GM21825 (cell line): ENCODE measurements at regions not wholly inside any gene's neighbourhood (a gene's known extent, or its start where the extent isn't known, plus 50 kb on each side); places are given as distances from the start of the nearest gene placed in this dataset.
"Not testable (repeated sequence)": the region's sequence is repeated elsewhere in the genome, so short reads cannot be mapped to it uniquely, and the experiment has no call there.

ENCODE experiments used
- ATAC-seq: cut with Tn5 transposase; IDR thresholded peaks from one replicate; pipeline ENCODE4 v1.9.1; 2021; ENCODE audit warnings: mild to moderate bottlenecking, moderate library complexity; ENCODE audit not compliant: unreplicated experiment

DNA sequence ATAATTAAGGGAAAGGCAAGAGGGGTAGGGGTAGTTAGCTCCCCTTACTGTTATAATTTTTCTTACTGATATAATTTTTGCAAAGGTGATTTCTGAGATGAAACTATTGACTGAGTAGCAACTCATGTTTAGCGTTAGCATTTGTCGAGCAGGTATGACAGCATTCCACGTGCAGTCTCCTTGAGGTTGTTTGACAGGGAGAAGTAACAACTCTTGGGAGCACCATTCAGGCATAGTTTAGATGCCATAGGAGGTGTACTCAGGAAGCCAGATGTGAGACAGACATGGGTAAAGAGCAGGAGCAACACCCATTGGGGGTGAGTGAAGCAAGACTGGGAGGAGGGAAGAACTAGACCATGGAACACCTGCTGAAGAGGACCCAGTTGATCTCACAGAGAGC, 96.6 kb upstream of the KLF6 start:
- no peak for ATAC-seq

DNA sequence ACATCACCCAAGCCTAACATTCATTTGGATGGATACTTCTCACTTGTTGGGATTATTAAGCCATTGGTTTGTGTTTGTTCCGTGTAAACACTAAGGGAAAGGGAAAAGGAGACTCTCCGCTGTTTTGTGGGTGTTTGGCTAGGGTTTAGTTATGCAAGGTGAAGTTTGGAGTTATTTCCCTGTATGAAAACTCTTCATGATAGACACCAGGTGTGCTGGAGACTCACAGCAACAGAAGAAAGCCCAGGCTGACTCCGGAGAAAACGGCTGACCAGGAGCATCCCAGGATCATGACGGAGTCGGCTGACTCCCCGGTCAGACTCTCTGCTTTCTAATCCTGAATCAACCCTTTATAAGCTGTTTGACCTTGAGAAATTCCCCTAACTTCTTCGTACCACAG, 94.1 kb upstream of the KLF6 start:
- ATAC-seq = no peak

DNA sequence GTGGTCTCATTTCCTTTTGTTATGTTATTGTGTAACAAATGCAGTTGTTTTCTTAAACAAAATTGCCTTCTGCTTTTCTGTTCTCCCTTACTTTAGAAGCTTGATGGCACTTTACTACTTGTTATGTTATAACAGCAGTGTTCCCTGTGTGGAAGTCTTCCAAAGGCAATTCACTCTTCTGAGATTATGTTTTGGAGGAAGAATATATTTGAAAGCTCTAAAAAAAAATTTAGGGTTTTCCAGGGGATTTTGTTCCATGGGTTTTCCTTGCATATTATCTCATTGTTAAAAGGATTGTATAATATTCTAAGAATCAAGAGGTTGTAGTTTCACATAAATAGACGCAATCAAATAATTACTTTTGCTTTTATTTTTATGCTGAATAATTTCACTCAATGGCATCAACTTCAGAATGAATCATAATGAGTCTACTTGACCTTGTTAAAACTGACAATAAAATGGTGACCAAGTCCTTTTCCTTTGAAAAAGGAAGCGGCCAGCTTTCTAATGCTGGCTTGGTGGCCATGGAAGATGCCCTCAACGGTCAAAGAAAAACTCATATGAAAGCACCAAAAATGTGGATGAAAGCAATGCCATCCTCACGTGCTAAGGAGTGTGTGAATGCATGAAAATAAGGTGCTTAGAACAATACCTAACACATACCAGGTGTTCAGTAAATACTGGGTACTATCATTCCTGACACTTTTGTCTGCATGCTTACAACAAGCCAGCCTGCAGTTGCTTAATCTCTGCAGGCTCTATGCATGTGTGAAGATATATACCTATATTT, 92.4 kb upstream of the KLF6 start:
- no peak for ATAC-seq

DNA sequence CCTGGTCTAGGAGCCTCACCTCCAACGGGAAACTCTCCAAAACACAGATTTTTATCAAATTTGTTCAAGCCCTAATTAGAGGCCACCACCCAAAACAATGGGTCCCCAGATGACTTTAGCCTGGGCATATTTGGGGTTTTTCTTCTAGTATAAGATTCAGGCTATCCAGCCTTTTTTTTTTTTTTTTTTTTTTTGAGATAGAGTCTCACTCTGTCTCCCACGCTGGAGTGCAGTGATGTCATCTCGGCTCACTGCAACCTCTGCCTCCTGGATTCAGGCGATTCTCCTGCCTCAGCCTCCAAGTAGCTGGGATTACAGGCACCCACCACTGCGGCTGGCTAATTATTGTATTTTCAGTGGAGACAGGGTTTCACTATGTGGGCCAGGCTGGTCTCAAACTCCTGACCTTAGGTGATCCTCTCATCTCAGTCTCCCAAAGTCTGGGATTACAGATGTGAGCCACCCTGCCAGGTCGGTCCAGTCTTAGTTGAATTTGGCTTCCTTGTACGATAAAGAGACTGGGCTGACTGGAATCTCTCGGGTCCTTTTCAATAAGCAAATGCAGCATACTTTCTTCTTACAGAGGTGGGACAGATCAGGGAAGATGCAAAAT, 91.4 kb upstream of the KLF6 start:
- ATAC-seq = no peak

DNA sequence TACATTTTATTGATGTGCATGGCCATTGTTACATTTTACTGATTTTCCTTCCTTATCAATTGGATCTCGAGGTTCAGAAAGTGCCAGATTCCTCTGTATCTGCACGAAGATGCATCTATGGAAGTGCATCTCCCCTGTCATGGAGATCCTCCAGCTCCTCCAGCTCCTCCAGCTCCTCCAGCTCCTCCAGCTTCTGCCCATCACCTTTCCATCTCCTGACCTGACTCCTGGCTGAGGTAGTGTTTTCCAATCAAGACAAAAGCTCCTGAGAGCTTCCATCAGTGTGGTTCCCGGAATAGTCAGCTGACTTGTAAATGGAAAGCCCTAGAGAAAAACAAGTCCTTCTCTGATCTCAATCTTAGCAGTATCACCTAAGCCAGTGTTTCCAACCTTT, 90.8 kb upstream of the KLF6 start:
- ATAC-seq = no peak

DNA sequence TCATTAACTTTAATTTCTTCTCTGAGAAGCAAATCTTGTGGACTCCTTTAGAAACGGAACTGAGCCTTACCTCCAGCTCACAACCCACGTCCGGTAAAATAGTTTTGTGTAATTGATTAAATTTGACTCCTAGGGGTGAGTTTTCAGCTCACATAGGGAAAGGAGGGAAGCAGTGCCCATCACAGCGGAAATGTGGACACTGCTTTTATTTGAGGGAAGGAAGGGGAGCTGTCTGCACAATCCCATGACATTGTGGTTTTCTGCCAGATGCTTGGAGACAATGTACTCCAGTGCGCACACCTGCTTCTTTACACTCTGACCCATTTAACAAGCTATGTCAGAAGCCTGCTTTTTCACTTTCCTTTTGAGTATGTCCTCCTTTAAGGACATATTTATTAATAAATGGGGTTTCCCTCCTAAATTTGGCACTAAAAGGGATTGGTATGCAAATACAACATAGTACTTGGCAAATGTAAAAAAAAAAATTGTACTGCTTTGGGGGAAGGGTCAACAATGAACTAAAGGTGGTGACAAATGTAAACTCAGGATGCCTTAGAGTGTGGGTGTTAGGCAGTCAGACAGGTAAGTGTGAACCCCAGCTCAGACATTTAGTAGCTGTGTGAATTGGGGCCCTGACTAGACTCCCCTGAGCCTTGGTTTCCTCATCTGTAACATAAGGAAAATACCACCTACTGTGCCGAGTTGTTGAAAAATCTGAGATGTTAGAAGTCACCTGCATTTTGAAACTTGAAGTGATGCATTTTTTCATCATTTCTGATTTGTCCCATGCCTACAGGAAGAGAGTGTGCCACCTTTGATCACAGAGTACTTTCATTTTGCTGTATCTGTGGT, 90.2 kb upstream of the KLF6 start:
- peak; percentile 64 for ATAC-seq

DNA sequence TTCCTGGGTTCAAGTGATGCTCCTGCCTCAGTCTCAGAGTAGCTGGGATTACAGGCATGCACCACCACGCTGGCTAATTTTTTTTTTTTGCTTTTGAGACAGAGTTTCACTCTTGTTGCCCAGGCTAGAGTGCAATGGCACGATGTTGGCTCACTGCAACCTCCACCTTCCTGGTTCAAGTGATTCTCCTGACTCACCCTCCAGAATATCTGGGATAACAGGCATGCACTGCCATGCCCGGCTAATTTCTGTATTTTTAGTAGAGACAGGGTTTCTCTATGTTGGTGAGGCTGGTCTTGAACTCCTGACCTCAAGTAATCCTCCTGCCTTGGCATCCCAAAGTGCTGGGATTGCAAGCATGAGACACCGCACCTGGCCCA, 89.6 kb upstream of the KLF6 start:
- not testable (repeated sequence) for ATAC-seq

DNA sequence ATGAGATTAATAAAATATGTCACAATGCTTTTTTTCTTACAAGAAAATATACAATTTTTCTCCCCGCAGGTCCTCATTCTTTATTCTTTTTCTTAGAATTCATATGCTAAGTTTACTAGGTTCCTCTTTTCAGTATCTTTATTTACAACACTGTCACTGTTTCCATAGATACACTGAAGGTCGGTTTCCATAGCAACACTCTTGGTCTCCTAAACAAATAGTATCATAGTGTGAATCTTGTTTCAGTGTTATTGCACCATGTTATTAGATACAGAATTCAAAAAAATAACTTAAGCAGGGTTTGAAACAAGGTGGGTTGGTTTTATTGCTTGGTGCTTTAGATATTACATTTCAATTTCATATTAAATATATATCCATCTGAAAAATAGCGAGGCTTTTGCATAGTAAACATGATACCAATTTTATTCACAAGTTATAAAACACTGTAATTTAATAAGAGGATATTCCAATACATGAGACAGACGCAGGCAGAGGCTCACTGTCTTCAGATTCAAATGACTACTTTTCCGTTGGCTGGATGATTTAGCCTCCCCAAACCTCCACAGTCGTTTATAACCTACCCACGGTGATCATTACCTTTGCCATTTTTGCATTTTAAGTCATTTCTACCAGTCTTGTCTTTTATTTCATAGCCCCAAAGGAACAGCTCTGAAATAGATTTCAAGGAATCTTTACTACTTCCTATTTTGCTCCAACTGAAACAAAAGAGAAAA, 88.9 kb upstream of the KLF6 start:
- peak; percentile 67 for ATAC-seq

DNA sequence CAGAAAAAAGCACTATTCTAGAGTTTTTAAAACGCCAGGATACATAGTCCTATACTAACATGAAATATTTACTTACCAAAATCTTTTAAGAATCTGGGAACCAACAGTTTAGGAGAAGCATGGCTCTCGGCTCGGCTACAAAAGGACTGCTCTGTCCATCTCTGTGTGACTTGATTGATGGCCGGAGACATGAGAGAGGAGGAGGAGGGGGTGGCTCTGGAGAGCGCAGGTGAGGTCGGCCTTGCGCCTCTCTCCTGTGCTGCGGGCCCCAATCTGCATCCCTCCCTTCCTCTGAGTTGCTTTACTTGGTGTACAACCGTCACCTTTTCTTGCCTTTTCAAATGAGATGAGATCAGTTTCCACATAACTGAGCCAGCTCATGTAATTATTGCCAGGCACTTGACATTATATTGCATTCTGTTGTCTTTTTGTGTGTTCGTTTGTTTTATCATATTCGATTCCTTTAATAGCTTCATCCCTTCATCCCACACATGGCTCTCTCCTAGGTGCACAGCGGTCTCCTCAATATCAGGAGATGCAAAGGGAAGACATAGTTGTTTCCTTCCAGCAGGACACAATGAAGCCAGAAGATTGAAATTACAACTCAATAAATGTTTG, 87.8 kb upstream of the KLF6 start:
- no peak for ATAC-seq

DNA sequence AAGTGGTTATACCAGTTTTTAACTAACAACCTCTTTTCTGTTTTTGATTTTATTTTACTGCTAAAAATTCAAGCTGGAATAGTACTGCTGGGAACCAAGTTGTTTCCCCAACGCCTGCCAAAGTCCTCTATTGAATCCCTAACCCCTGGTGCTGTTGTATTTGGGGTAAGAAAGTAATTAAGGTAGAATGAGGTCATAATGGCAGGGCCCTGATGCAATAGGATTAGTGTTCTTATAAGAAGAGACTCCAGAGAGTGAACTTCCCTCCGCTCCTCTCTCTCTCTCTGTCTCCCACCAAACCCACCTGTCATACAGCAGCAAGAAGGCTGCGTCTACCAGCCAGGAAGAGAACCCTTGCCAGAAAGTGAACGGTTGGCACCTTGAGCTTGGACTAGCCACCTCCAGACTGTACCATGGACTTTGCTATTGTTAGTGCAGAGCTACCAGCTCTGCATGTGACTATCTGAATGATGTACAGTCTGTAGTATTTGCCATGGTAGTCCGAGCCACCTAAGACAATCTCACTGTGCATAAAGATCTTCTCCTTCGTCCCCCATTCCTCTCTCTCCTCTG, 86.5 kb upstream of the KLF6 start:
- ATAC-seq = no peak

DNA sequence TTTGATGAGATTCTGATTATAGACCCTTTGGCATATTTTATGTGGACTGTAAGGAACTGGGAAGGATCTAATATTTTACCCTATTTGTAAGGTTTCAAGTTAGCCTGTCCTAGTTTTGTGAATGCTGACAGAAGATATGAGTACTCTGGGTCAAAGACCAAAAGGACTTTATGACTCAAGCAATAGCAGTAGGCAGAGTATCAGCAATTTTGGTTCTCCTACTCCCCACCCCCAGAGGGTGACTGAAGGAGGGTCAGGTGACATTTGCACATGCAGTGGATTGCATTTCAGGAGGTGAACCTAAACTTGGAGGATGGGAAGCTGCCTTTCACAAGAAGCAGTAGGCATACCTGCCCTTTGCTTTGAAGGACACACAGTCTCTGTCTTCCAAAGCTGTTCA, 84.0 kb upstream of the KLF6 start:
- no peak for ATAC-seq

DNA sequence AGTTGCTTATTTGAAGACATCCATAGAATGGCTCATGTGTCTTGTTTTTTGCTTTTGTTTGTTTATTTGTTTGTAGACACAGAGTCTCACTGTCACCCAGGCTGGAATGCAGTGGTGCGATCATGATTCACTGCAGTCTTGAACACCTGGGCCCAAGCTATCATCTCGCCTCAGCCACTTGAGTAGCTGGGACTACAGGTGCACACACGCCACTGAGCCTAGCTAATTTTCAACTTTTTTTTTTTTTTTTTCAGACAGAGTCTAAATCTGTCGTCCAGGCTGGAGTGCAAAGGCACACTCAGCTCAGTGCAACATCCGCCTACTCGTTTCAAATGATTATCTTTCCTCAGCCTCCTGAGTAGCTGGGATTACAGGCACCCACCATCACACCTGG, 83.3 kb upstream of the KLF6 start:
- peak; percentile 40 for ATAC-seq

DNA sequence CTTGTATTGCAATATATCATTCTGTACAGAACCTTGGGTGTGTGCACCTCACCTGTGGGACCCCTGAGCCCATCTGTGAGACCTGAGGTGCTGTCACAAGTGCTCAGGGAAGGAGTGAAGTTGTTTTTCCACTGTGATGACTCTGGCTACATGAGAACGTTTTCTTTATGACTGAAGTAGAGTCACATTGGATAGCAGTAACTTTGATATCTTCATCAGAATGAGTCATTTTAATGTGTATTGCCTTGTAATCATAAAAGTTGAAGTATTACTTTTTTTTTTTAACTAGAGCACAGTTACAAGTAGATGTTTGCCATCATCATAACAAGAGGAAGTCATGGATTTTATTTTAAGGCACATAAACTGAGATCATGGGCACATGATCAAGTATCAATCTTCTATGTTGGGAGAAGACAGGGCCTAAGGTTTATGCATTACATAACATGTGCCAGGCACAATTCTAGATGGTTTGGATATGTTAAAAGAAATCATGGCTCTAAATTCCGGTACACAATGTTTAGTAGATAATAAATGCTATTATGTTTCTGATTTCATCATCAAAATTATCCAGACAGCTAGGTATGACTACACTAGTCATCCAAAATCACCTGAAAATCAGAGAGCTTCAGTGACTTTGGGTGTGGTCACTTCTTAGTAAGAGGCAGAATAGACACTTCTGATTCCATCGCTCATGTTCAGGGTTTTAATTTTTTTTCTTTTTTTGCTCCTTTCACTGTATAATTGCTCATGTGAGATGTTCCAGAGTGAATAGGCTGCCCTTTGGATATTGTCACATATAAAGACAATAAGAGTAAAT, 82.7 kb upstream of the KLF6 start:
- no peak for ATAC-seq

DNA sequence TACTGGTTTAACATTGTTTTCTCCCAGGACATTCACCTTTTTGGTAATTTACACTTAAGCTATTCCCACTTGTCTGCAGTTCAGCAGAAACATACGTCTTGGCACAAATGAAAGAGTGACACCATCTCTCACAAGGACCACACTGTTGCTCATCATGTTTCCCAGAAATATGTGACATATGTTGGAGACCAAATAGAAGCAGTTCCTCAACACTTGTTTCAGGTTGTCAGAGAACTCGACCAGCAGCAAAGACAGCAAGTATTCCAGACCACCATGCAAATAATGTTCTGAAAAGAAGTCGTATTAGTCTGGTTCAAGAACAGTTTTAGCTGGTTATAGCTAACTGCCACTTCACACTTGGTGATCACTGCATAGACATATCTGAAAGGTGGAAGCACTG, 81.3 kb upstream of the KLF6 start:
- ATAC-seq = no peak

DNA sequence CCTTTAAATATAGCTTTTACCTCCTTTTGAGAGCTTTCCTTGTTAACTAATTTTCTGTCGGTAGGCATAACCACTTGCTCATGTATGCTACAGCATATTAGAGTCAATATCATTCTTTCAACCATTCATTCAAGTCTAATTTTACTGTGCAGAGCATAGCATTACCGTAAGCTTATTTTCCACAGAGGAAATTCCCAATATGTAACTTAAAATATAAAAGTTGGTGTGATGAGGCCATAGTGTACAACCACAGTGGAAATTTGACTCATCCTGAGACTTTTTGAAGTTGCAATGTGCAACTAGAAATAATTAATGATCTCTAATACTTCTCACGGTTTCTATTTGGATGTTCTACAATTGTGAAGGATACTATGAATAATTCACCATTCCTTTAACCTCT, 80.6 kb upstream of the KLF6 start:
- ATAC-seq = no peak

DNA sequence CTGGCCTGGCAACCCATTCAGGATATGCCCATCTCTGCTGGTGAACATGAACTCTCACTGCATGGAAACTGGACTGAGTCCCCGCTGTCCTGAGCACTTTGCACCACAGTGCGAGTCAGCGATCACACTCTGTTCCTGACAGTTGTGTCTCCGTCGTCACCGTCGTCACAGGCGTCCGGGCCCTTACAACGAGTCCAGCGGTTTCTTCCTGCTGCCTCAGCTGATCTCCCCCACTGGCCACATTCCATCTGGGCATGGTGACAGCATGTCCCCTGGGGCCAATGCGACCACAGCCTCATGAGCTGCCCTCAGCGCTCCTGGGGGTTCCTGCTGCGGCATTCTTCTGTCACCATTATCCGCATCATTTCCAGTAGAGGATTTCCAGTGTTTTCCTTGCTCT, 76.8 kb upstream of the KLF6 start:
- ATAC-seq = no peak

DNA sequence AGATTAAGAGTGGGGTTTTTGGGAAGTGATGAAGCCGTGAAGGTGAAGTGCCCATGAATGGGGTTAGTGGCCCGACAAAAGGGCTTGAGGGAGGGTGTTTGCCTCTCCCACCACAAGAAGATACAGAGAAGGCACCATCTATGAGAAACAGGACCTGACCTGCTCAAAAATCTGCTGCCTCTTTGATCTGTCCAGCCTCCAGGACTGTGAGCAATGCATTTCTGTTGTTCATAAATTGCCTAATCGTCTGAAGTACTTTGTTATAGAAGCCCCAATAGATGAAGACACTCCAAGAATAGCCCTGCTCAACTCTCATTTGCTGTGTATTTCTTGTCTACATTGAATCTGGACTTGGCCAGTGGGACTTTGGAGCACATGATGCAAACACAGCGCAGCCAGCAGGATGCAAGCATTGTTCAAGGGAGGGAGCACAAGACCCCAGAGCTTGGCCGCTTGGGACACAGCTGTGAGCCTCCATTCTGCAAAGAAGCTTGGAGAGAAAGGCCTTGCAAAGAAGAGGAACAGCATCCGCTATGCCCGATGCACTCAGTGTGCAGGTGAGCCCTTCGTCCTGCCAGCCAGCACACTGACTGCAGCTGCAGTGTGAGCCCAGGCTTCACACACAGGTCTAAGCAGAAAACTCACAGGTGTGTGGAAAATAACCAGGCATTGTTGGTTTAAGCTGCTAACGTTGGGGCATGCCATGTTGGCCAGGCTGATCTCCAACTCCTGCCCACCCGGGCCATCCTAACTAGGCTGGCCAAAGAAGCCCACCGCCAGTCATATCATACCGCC, 73.2 kb upstream of the KLF6 start:
- ATAC-seq = no peak

DNA sequence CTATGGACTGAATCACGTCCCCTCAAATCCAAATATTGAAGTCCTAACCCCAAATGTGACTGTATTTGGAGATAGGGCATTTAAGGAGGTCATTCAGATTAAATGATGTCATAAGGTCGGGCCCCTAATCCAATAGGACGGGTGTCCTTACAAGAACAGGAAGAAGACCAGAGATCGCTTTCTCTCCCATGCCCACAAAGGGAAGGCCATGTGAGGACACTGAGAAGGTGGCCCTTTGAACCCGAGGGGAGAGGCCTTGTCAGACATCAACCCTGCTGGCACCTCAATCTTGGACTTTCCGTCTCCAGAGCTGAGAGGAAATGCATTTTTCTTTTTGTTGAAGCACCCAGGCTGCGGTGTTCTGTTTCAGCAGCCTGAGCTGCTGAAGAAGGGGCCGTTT, 72.3 kb upstream of the KLF6 start:
- no peak for ATAC-seq

DNA sequence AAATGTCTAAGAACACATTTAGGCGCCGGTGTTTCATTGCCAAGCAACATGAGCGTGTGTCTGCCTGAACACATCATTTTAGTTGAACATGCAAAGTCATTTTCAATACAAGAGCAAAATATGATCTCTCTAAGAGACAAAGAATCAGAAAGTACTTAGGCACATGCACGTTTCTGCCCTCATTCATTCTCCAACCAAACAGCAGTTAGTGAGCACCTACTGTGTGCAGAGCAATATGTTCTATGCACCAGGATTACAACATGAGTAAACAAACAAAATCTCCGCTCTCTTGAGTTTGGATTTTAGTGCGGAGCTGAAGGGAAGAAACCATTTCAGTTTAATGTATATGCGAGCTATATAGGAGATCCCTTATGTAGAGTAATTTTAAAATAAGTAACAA, 71.6 kb upstream of the KLF6 start:
- no peak for ATAC-seq
